Immature natural killer cell (primary cell): ENCODE measurements at regions not wholly inside any gene's neighbourhood (a gene's known extent, or its start where the extent isn't known, plus 50 kb on each side); places are given as distances from the start of the nearest gene placed in this dataset.
"Not testable (repeated sequence)": the region's sequence is repeated elsewhere in the genome, so short reads cannot be mapped to it uniquely, and the experiment has no call there.

ENCODE experiments used
- DNase-seq, 3 donors: peaks; one replicate each; pipeline ENCODE4 v3.0.0; 2022; ENCODE audit warnings: mixed read lengths in 1 of 3
- H3K27ac Mint-ChIP-seq, 6 donors: one replicate each; pipeline ENCODE4 v1.8.0; 2020; ENCODE audit warnings: mixed read lengths in 6 of 6, mild to moderate bottlenecking in 5 of 6, inconsistent platforms in 4 of 6, moderate library complexity in 3 of 6
- H3K27me3 Mint-ChIP-seq, 3 donors: one replicate each; pipeline ENCODE4 v1.8.0; 2020 to 2021; ENCODE audit warnings: low read depth in 3 of 3, mild to moderate bottlenecking in 3 of 3, mixed read lengths in 3 of 3, moderate library complexity in 3 of 3, inconsistent platforms in 1 of 3
- H3K36me3 Mint-ChIP-seq, 3 donors: one replicate each; pipeline ENCODE4 v1.8.0; 2020; ENCODE audit warnings: mixed read lengths in 3 of 3, inconsistent platforms in 2 of 3, mild to moderate bottlenecking in 2 of 3
- H3K4me1 Mint-ChIP-seq, 2 donors: one replicate each; pipeline ENCODE4 v1.8.0; 2020; ENCODE audit warnings: inconsistent platforms in 2 of 2, mild to moderate bottlenecking in 2 of 2, mixed read lengths in 2 of 2, moderate library complexity in 1 of 2
- H3K4me3 Mint-ChIP-seq, 5 donors: one replicate each; pipeline ENCODE4 v1.8.0; 2020; ENCODE audit warnings: mild to moderate bottlenecking in 5 of 5, mixed read lengths in 5 of 5, inconsistent platforms in 3 of 5, moderate library complexity in 3 of 5
- H3K9me3 Mint-ChIP-seq, 6 donors: one replicate each; pipeline ENCODE4 v1.8.0; 2020; ENCODE audit warnings: mild to moderate bottlenecking in 6 of 6, mixed read lengths in 6 of 6, inconsistent platforms in 4 of 6, moderate library complexity in 3 of 6

GRCh38 chrX:45449982-45450381 is 249.3 kb upstream of the DIPK2B start:
- Mint-ChIP-seq H3K4me3 (no peak overlapping the region), H3K4me1 (no peaks in the 10 kb centered on the region), H3K27me3 (peaks cover 0 to 3% (median 0%) of the 10 kb centered on the region in 3 donors), H3K36me3 (peaks cover 0 to 4% (median 0%) of the 10 kb centered on the region in 3 donors), H3K9me3 (no peaks in the 10 kb centered on the region), H3K27ac (no peak overlapping the region)
- DNase-seq = no peak

- no peak overlapping the region for H3K4me3 Mint-ChIP-seq
- H3K27me3 Mint-ChIP-seq = peaks cover 0 to 3% (median 3%) of the 10 kb centered on the region in 3 donors
- H3K4me1 Mint-ChIP-seq = no peaks in the 10 kb centered on the region
- no peak for DNase-seq
- no peak overlapping the region for H3K27ac Mint-ChIP-seq
- no peaks in the 10 kb centered on the region for H3K9me3 Mint-ChIP-seq
- H3K36me3 Mint-ChIP-seq = peaks cover 0 to 4% (median 0%) of the 10 kb centered on the region in 3 donors
These were observed 247.3 kb upstream of the DIPK2B start for GRCh38 chrX:45447995-45448394.

- H3K4me3 Mint-ChIP-seq = no peak overlapping the region
- H3K27ac Mint-ChIP-seq = no peak overlapping the region
- H3K36me3 Mint-ChIP-seq = peaks cover 0 to 4% (median 0%) of the 10 kb centered on the region in 3 donors
- H3K27me3 Mint-ChIP-seq = peaks cover 0 to 3% (median 3%) of the 10 kb centered on the region in 3 donors
- H3K9me3 Mint-ChIP-seq = no peaks in the 10 kb centered on the region
- no peak for DNase-seq
- H3K4me1 Mint-ChIP-seq = no peaks in the 10 kb centered on the region
These were observed 246.7 kb upstream of the DIPK2B start for GRCh38 chrX:45447331-45447730.

- Mint-ChIP-seq H3K36me3 (peaks cover 0 to 4% (median 0%) of the 10 kb centered on the region in 3 donors), H3K4me1 (no peaks in the 10 kb centered on the region), H3K9me3 (no peaks in the 10 kb centered on the region), H3K27ac (no peak overlapping the region), H3K27me3 (peaks cover 0 to 3% (median 1%) of the 10 kb centered on the region in 3 donors), H3K4me3 (no peak overlapping the region)
- DNase-seq = no peak
These were observed 245.2 kb upstream of the DIPK2B start for GRCh38 chrX:45445745-45446412.

- no peak overlapping the region for H3K4me3 Mint-ChIP-seq
- peaks cover 4 to 11% (median 4%) of the 10 kb centered on the region in 3 donors for H3K27me3 Mint-ChIP-seq
- H3K4me1 Mint-ChIP-seq = no peaks in the 10 kb centered on the region
- H3K36me3 Mint-ChIP-seq = peaks cover 0 to 2% (median 0%) of the 10 kb centered on the region in 3 donors
- H3K27ac Mint-ChIP-seq = no peak overlapping the region
- no peaks in the 10 kb centered on the region for H3K9me3 Mint-ChIP-seq
- no peak for DNase-seq
These were observed 236.5 kb upstream of the DIPK2B start for GRCh38 chrX:45437186-45437585.

- Mint-ChIP-seq H3K27ac (no peak overlapping the region), H3K4me3 (no peak overlapping the region), H3K4me1 (no peaks in the 10 kb centered on the region), H3K27me3 (peaks cover 4 to 14% (median 4%) of the 10 kb centered on the region in 3 donors), H3K9me3 (no peaks in the 10 kb centered on the region), H3K36me3 (peaks cover 0 to 5% (median 0%) of the 10 kb centered on the region in 3 donors)
- DNase-seq = no peak
These were observed 234.8 kb upstream of the DIPK2B start for GRCh38 chrX:45435481-45435880.

- H3K27ac Mint-ChIP-seq = no peak overlapping the region
- no peaks in the 10 kb centered on the region for H3K9me3 Mint-ChIP-seq
- DNase-seq = no peak
- no peak overlapping the region for H3K4me3 Mint-ChIP-seq
- H3K27me3 Mint-ChIP-seq = peaks cover 3 to 14% (median 4%) of the 10 kb centered on the region in 3 donors
- H3K4me1 Mint-ChIP-seq = no peaks in the 10 kb centered on the region
- H3K36me3 Mint-ChIP-seq = peaks cover 0 to 5% (median 0%) of the 10 kb centered on the region in 3 donors
These were observed 233.6 kb upstream of the DIPK2B start for GRCh38 chrX:45434231-45434630.

- Mint-ChIP-seq H3K4me1 (no peaks in the 10 kb centered on the region), H3K36me3 (peaks cover 0 to 5% (median 0%) of the 10 kb centered on the region in 3 donors), H3K9me3 (no peaks in the 10 kb centered on the region), H3K27ac (no peak overlapping the region), H3K4me3 (no peak overlapping the region), H3K27me3 (peaks cover 1 to 8% (median 6%) of the 10 kb centered on the region in 3 donors)
- DNase-seq = no peak
These were observed 228.2 kb upstream of the DIPK2B start for GRCh38 chrX:45428831-45429230.

GRCh38 chrX:45424326-45424725 is 223.7 kb upstream of the DIPK2B start:
- Mint-ChIP-seq H3K4me3 (no peak overlapping the region), H3K27me3 (peaks cover 1 to 2% (median 2%) of the 10 kb centered on the region in 3 donors), H3K9me3 (peaks cover 0 to 2% (median 0%) of the 10 kb centered on the region in 6 donors), H3K36me3 (no peaks in the 10 kb centered on the region), H3K4me1 (no peaks in the 10 kb centered on the region), H3K27ac (no peak overlapping the region)
- DNase-seq = no peak

GRCh38 chrX:45422216-45422925 is 221.7 kb upstream of the DIPK2B start:
- no peak overlapping the region for H3K27ac Mint-ChIP-seq
- H3K36me3 Mint-ChIP-seq = no peaks in the 10 kb centered on the region

GRCh38 chrX:45421806-45422205 is 221.1 kb upstream of the DIPK2B start:
- no peak overlapping the region for H3K27ac Mint-ChIP-seq
- no peak for DNase-seq
- peaks cover 1 to 5% (median 2%) of the 10 kb centered on the region in 3 donors for H3K27me3 Mint-ChIP-seq
- no peaks in the 10 kb centered on the region for H3K4me1 Mint-ChIP-seq
- H3K36me3 Mint-ChIP-seq = no peaks in the 10 kb centered on the region
- H3K9me3 Mint-ChIP-seq = peaks cover 0 to 3% (median 0%) of the 10 kb centered on the region in 6 donors
- no peak overlapping the region for H3K4me3 Mint-ChIP-seq

More at GRCh38 chrX:45422216-45422925, 221.7 kb upstream of the DIPK2B start:
- peaks cover 0 to 2% (median 0%) of the 10 kb centered on the region in 6 donors for H3K9me3 Mint-ChIP-seq
- DNase-seq = no peak
- H3K4me1 Mint-ChIP-seq = no peaks in the 10 kb centered on the region
- no peak overlapping the region for H3K4me3 Mint-ChIP-seq
- peaks cover 1 to 5% (median 2%) of the 10 kb centered on the region in 3 donors for H3K27me3 Mint-ChIP-seq

- Mint-ChIP-seq H3K27me3 (peaks cover 0 to 2% (median 0%) of the 10 kb centered on the region in 3 donors), H3K4me1 (no peaks in the 10 kb centered on the region), H3K36me3 (no peaks in the 10 kb centered on the region), H3K9me3 (peaks cover 0 to 2% (median 0%) of the 10 kb centered on the region in 6 donors), H3K4me3 (no peak overlapping the region), H3K27ac (no peak overlapping the region)
- no peak for DNase-seq
These were observed 203.5 kb upstream of the DIPK2B start for GRCh38 chrX:45404206-45404605.

GRCh38 chrX:45401923-45402322 is 201.2 kb upstream of the DIPK2B start:
- Mint-ChIP-seq H3K36me3 (no peaks in the 10 kb centered on the region), H3K4me3 (no peak overlapping the region), H3K27ac (no peak overlapping the region), H3K9me3 (peaks cover 0 to 3% (median 0%) of the 10 kb centered on the region in 6 donors), H3K4me1 (no peaks in the 10 kb centered on the region), H3K27me3 (peaks cover 0 to 2% (median 0%) of the 10 kb centered on the region in 3 donors)
- DNase-seq = no peak

- H3K27ac Mint-ChIP-seq = peak overlapping the region in 1 of 6 donors; percentile 27
- DNase-seq, H3K27me3 Mint-ChIP-seq, H3K4me1 Mint-ChIP-seq, H3K4me3 Mint-ChIP-seq, H3K9me3 Mint-ChIP-seq, H3K36me3 Mint-ChIP-seq: not testable (repeated sequence)
These were observed 200.5 kb upstream of the DIPK2B start for GRCh38 chrX:45400951-45401725.
